OCI-LY7 (cell line): ENCODE measurements at regions not wholly inside any gene's neighbourhood (a gene's known extent, or its start where the extent isn't known, plus 50 kb on each side); places are given as distances from the start of the nearest gene placed in this dataset.

Source experiments
- BruUV-seq: library from RNA; stranded (reverse); fragments of 400-500 nt; replicated peaks from 2 replicates; lab custom pipeline; 2021; lab: Mats Ljungman, UMichigan
- CTCF ChIA-PET: fragments of 300-600 bp; sonication (Branson Sonifier 250); formaldehyde crosslinking; loops from one replicate; lab custom pipeline; 2022; ENCODE audit warnings: antibody characterized with exemption; ENCODE audit not compliant: unreplicated experiment; lab: Charles Lee
- POLR2A ChIA-PET: fragments of 300-600 bp; sonication (Branson Sonifier 250); formaldehyde crosslinking; loops from one replicate; lab custom pipeline; 2022; ENCODE audit warnings: antibody characterized with exemption; lab: Charles Lee
- DNase-seq: peaks from one replicate; pipeline ENCODE4 v3.0.0-alpha.2; 2015; ENCODE audit warnings: low spot score
- H2AFZ ChIP-seq: fragments of 200-600 bp; sonication (generic), shearing (Covaris generic); 2 replicates; pipeline ENCODE4 v1.6.1; 2014; ENCODE audit warnings: mild to moderate bottlenecking, antibody characterized with exemption, low read length, moderate library complexity
- H3K27ac ChIP-seq: fragments of 200-600 bp; sonication (generic); 2 replicates; pipeline ENCODE4 v1.5.1; 2014; ENCODE audit warnings: mixed run types, low read depth, mild to moderate bottlenecking, moderate library complexity, low read length, inconsistent platforms; ENCODE audit not compliant: poor library complexity, severe bottlenecking
- H3K36me3 ChIP-seq: fragments of 200-600 bp; sonication (generic); 2 replicates; pipeline ENCODE4 v1.6.1; 2014; ENCODE audit warnings: mild to moderate bottlenecking, antibody characterized with exemption, low read length, moderate library complexity, mixed read lengths; ENCODE audit not compliant: insufficient read depth
- H3K4me1 ChIP-seq: fragments of 200-600 bp; sonication (generic); 2 replicates; pipeline ENCODE4 v1.5.1; 2014; ENCODE audit warnings: mild to moderate bottlenecking, low read length; ENCODE audit not compliant: insufficient read depth, poor library complexity, severe bottlenecking
- H3K4me2 ChIP-seq: fragments of 200-600 bp; sonication (generic); 2 replicates; pipeline ENCODE4 v1.6.1; 2014; ENCODE audit warnings: mild to moderate bottlenecking, low read length
- H3K4me3 ChIP-seq: fragments of 200-600 bp; sonication (generic); 2 replicates; pipeline ENCODE4 v1.5.1; 2014; ENCODE audit warnings: mild to moderate bottlenecking, low read depth, low read length; ENCODE audit not compliant: poor library complexity, severe bottlenecking
- H3K79me2 ChIP-seq: fragments of 200-600 bp; sonication (generic); 2 replicates; pipeline ENCODE4 v1.6.1; 2016; ENCODE audit warnings: low read depth, mild to moderate bottlenecking, low read length, moderate library complexity, mixed read lengths; ENCODE audit not compliant: insufficient read depth
- H3K9me2 ChIP-seq: fragments of 200-600 bp; sonication (generic); 2 replicates; pipeline ENCODE4 v1.6.1; 2016; ENCODE audit warnings: mild to moderate bottlenecking, low read length, mixed read lengths; ENCODE audit not compliant: insufficient read depth
- H3K9me3 ChIP-seq: fragments of 200-600 bp; sonication (generic); 2 replicates; pipeline ENCODE4 v1.6.1; 2014; ENCODE audit warnings: mild to moderate bottlenecking, mixed run types, low read length, mixed read lengths
- H4K20me1 ChIP-seq: fragments of 200-600 bp; sonication (generic); 2 replicates; pipeline ENCODE4 v1.6.1; 2014; ENCODE audit warnings: mild to moderate bottlenecking, antibody characterized with exemption, low read length, moderate library complexity, mixed read lengths; ENCODE audit not compliant: insufficient read depth
- CTCF ChIP-seq: fragments of 200-600 bp; sonication (generic); conservative IDR thresholded peaks from 2 replicates; pipeline ENCODE4 v1.5.1; 2014; ENCODE audit warnings: mild to moderate bottlenecking, antibody characterized with exemption, low read length, moderate library complexity, mixed read lengths
- EZH2phosphoT487 ChIP-seq: fragments of 200-600 bp; sonication (generic); IDR thresholded peaks from 2 replicates; pipeline ENCODE4 v1.6.1; 2018; ENCODE audit warnings: low read depth, borderline replicate concordance, mild to moderate bottlenecking, mixed run types, antibody characterized with exemption, low read length, moderate library complexity, mixed read lengths
- intact Hi-C: fragments of 100-400 bp; cut with micrococcal nuclease; formaldehyde crosslinking; loops from one replicate; pipeline ENCODE4 v1.10.0; 2022; ENCODE audit not compliant: unreplicated experiment

- no peak overlapping the region for H3K4me3 ChIP-seq
- ChIA-PET CTCF (no interaction called here), POLR2A (interaction anchor here (0.7 kb wide), 1 partner anchor 50 kb away, joined by 3 read pairs; no protein-coding TSS in a partner anchor)
- H2AFZ ChIP-seq = no peak overlapping the region
- no peak for TF ChIP-seq EZH2phosphoT487
- TF ChIP-seq CTCF = no peak
- BruUV-seq = no TSS peak
- H3K4me2 ChIP-seq = no peak overlapping the region
- H3K9me2 ChIP-seq = no peaks in the 10 kb centered on the region
- H3K79me2 ChIP-seq = no peaks in the 10 kb centered on the region
- no peaks in the 10 kb centered on the region for H4K20me1 ChIP-seq
- no peaks in the 10 kb centered on the region for H3K9me3 ChIP-seq
- H3K36me3 ChIP-seq = no peaks in the 10 kb centered on the region
- H3K4me1 ChIP-seq = no peaks in the 10 kb centered on the region
- H3K27ac ChIP-seq = no peak overlapping the region
- no peak for DNase-seq
- intact Hi-C loops = no loop called here
Measured at GRCh38 chr3:178194539-178194938, 341.7 kb upstream of the KCNMB2 start.

GRCh38 chr3:178195824-178196223 lies 340.4 kb upstream of the KCNMB2 start:
- TF ChIP-seq EZH2phosphoT487 (no peak), CTCF (no peak)
- Histone ChIP-seq H3K9me2 (no peaks in the 10 kb centered on the region), H3K4me3 (no peak overlapping the region), H2AFZ (no peak overlapping the region), H3K4me1 (no peaks in the 10 kb centered on the region), H3K27ac (no peak overlapping the region), H3K36me3 (no peaks in the 10 kb centered on the region), H4K20me1 (no peaks in the 10 kb centered on the region), H3K79me2 (no peaks in the 10 kb centered on the region), H3K4me2 (no peak overlapping the region), H3K9me3 (no peaks in the 10 kb centered on the region)
- ChIA-PET CTCF (no interaction called here), POLR2A (no interaction called here)
- intact Hi-C loops = no loop called here
- BruUV-seq = no TSS peak
- no peak for DNase-seq

GRCh38 chr3:178198329-178198728 lies 337.9 kb upstream of the KCNMB2 start:
- Histone ChIP-seq H3K4me1 (no peaks in the 10 kb centered on the region), H3K36me3 (no peaks in the 10 kb centered on the region), H3K9me2 (no peaks in the 10 kb centered on the region), H4K20me1 (no peaks in the 10 kb centered on the region), H3K27ac (no peak overlapping the region), H3K4me3 (no peak overlapping the region), H3K79me2 (no peaks in the 10 kb centered on the region), H3K9me3 (no peaks in the 10 kb centered on the region), H3K4me2 (no peak overlapping the region), H2AFZ (no peak overlapping the region)
- POLR2A ChIA-PET = no interaction called here
- intact Hi-C loops = no loop called here
- BruUV-seq = no TSS peak
- TF ChIP-seq CTCF (no peak), EZH2phosphoT487 (no peak)
- DNase-seq = no peak
- CTCF ChIA-PET = no interaction called here
